ENCODE measurements at regions not wholly inside any gene's neighbourhood (a gene's known extent, or its start where the extent isn't known, plus 50 kb on each side); places are given as distances from the start of the nearest gene placed in this dataset.

DNA sequence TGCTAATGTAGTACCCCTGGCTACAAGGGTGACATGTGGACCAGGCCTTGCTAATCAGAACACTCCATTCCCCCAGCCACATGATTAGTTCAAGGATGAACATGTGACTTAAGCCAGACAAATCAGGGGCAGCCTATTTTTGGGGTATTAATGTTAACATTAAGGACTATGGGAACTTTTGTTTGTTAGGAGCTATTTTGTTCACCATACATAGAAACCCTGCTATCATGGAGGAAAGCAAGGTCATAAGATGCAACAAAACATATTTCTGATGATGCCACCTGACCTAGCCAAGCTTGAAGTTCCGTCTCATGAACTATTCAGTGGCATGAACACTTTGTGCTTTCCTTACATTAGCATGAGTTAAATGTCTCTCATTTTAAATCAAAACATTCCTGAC lies 90.8 kb upstream of the PELI2 start:
- TF ChIP-seq, protein P1, sequence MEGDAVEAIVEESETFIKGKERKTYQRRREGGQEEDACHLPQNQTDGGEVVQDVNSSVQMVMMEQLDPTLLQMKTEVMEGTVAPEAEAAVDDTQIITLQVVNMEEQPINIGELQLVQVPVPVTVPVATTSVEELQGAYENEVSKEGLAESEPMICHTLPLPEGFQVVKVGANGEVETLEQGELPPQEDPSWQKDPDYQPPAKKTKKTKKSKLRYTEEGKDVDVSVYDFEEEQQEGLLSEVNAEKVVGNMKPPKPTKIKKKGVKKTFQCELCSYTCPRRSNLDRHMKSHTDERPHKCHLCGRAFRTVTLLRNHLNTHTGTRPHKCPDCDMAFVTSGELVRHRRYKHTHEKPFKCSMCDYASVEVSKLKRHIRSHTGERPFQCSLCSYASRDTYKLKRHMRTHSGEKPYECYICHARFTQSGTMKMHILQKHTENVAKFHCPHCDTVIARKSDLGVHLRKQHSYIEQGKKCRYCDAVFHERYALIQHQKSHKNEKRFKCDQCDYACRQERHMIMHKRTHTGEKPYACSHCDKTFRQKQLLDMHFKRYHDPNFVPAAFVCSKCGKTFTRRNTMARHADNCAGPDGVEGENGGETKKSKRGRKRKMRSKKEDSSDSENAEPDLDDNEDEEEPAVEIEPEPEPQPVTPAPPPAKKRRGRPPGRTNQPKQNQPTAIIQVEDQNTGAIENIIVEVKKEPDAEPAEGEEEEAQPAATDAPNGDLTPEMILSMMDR (IDR thresholded peaks at IDR 0.05; ENCODE audit: insufficient read depth, low read depth, low read length): no peak
- no peak for TF ChIP-seq EZH2 (IDR thresholded peaks at IDR 0.05; ENCODE audit: insufficient read depth, low read length)
